ENCODE measurements at regions not wholly inside any gene's neighbourhood (a gene's known extent, or its start where the extent isn't known, plus 50 kb on each side); places are given as distances from the start of the nearest gene placed in this dataset.

DNA sequence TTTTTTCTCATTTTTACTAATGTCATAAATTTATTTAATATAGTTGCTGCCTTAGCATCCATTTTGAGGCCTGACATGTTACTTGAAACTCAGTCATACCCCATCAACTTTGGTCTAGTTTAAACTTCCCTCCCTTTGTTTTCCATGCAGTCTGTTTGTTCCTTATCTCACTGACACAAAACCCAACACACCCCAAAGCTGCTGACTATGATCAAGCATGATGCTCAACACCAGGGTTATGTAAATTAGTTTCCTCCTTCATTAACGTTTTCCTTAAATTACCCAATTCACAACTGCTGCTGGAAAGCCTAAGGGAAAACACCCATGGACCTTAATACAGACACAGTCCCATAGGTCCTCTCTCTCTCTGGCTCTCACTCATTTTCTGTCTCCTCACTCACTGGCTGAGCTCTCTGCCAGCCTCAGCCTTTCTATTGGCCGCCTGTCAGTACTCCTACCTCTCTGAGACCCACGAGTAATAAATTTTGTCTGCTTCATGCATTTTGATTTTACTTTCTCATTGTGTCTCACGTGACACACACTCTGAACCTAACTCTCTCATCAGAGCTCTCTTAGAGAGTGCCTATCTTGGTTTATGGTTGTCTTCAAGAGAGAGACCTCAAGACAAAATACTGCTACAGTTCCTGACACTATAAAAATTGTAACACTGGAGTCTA is 904.5 kb downstream of the C6orf118 start:
- TF ChIP-seq, protein P1, sequence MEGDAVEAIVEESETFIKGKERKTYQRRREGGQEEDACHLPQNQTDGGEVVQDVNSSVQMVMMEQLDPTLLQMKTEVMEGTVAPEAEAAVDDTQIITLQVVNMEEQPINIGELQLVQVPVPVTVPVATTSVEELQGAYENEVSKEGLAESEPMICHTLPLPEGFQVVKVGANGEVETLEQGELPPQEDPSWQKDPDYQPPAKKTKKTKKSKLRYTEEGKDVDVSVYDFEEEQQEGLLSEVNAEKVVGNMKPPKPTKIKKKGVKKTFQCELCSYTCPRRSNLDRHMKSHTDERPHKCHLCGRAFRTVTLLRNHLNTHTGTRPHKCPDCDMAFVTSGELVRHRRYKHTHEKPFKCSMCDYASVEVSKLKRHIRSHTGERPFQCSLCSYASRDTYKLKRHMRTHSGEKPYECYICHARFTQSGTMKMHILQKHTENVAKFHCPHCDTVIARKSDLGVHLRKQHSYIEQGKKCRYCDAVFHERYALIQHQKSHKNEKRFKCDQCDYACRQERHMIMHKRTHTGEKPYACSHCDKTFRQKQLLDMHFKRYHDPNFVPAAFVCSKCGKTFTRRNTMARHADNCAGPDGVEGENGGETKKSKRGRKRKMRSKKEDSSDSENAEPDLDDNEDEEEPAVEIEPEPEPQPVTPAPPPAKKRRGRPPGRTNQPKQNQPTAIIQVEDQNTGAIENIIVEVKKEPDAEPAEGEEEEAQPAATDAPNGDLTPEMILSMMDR (IDR thresholded peaks at IDR 0.05): no peak
- DNase-seq (ENCODE audit: low spot score) (no peak), ATAC-seq (ENCODE audit: low FRiP score) (no peak)

DNA sequence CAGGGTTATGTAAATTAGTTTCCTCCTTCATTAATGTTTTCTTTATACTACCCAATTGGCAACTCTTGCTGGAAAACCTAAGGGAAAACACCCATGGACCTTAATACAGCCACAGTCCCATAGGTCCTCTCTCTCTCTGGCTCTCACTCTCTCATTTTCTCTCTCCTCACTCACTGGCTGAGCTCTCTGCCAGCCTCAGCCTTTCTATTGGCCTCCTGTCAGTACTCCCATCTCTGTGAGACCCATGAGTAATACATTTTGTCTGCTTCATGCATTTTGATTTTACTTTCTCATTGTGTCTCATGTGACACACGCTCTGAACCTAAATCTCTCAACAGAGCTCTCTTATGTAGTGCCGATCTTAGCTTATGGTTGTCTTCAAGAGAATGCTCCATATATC is 907.5 kb downstream of the C6orf118 start:
- ATAC-seq (ENCODE audit: low FRiP score) (no peak), DNase-seq (ENCODE audit: low spot score) (no peak)
- TF ChIP-seq, protein P1 (IDR thresholded peaks at IDR 0.05): no peak

DNA sequence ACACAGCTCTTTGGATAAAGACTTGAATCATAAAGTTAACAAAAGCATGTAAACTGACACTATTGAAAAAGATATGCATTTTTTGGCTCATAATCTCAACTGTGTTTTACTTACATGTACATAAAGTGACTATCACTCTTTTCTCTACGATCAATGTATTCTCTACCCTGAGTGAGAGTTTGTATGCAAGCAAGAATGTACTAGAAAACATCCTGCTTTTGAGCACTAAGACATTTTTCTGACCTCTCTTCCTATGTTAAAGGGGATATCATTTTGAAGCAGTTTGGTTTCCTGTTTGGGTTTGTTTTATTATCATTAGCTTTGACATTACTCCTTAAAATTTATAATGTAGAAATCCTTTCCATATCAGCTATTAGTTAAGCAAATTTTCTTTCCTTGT is 910.8 kb downstream of the C6orf118 start:
- DNase-seq (ENCODE audit: low spot score) (no peak), ATAC-seq (ENCODE audit: low FRiP score) (no peak)
- TF ChIP-seq, protein P1 (IDR thresholded peaks at IDR 0.05): no peak

DNA sequence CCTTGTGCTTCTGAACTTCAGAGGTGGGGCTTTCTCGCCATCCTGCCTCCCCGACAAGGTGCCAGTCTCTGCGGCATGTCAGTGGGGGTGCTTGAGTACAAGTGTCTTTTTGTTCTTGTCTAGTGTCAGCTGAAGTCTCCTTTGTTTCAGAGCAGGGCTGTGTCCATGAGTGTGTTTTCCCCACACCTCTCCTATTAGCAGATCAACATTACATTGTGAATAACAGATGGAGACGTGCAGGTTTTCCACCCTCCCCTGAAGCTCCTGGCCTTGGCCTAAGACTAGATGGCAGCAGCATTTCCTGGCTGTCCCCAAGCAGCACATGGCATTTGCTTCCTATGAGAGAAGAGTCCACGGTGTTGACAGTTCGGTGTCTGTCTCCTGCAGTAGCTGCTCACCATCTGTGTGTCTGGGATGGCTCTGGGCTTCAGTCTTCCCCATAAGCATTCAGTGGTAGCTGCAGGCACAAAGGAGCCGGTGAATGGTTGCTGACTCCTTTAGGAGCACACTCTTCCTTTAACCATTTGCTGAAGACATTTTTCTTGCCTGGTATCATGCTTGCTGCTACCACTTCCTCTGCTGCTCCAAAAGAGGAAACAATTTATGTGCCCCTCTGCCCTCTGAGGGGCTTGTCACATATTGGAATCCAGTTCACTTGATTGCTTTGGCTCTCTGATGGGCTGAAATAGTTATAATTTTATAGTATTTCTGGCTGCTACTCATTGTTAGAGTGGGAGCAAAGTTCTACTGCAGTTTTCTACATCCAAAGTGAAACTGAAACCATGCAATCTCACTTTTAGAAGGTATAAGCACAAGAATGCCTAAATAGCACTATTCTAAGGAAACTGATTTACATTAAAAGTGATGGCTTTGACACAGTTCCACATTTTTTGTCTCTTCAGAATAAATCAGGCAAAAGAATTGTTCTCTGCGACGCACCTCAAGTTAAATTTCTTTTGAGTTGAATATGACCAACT is 913.0 kb downstream of the C6orf118 start:
- ATAC-seq (ENCODE audit: low FRiP score) (no peak), DNase-seq (ENCODE audit: low spot score) (no peak)
- TF ChIP-seq, protein P1 (IDR thresholded peaks at IDR 0.05): no peak

DNA sequence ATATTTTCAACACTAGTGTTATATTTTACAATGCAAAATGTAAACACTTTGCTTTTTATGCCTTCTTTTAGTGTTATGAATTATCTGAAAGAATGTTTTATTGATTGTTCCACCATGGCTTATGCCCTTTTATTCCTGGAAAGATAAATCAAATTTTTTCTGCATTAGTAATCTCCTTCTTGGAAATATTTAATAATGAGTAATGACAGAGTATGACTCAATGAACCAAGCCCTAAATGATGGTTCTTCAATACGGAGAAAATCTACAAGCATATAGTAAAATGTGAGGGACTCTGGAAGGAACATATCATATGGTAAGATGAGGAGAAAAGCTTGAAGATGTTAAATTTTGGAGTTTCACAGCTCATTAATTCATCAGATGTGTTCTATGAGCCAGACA is 929.6 kb downstream of the C6orf118 start:
- TF ChIP-seq, protein P1 (IDR thresholded peaks at IDR 0.05): no peak
- DNase-seq (ENCODE audit: low spot score) (no peak), ATAC-seq (ENCODE audit: low FRiP score) (no peak)

DNA sequence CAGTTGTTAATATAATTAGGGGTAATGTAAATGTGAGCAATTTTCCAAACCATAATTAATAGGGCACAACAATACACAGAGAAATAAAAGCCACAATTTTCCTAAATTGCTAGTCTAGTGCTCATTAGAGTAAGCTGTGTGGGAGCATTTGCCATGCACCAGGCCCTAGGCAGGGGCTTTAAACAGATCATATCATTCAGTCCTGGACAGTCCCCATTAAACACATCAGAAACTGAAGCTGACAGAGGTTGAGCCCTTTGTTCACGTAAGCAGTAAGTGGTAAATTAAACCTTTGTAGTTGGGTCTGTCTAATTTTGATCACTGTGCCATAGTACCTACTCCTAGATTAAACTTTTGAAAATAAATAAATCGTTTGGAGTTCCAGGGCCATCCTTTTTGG is 931.1 kb downstream of the C6orf118 start:
- no peak for ATAC-seq (ENCODE audit: low FRiP score)
- TF ChIP-seq, protein P1 (IDR thresholded peaks at IDR 0.05): no peak
- no peak for DNase-seq (ENCODE audit: low spot score)
